ENCODE measurements at regions not wholly inside any gene's neighbourhood (a gene's known extent, or its start where the extent isn't known, plus 50 kb on each side); places are given as distances from the start of the nearest gene placed in this dataset.

GRCh38 chr3:6264906-6265305 lies 596.0 kb upstream of the GRM7 start:
- TF ChIP-seq POLR2A (IDR thresholded peaks at IDR 0.05) (no peak), CTCF (IDR thresholded peaks at IDR 0.05) (no peak)

Measured in Peyer's patch (tissue), 4 donors.